ENCODE measurements at regions not wholly inside any gene's neighbourhood (a gene's known extent, or its start where the extent isn't known, plus 50 kb on each side); places are given as distances from the start of the nearest gene placed in this dataset.
"Not testable (repeated sequence)": the region's sequence is repeated elsewhere in the genome, so short reads cannot be mapped to it uniquely, and the experiment has no call there.

DNA sequence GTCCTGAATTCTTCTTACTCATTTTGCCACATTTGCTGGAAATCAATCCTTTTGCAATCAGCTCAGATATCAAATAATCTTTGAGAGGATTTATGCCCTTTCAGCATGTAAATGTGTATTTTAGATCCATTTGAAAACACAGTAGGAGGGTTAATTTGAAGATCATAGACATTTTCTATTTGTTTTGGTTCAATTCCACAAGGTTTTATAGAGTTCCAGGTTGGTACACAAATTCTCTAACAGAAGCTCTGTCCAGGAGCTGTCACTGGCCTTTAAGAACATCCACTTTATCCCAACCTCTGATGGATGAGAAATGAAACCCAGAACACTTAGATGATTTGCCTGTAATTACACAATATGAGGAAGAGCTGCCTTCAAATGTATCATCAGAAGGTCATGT, 157.3 kb upstream of the CHAC2 start:
- TF ChIP-seq POLR2AphosphoS5 (IDR thresholded peaks at IDR 0.05; ENCODE audit: low read depth, low read length) (no peak), POU2F2 (IDR thresholded peaks at IDR 0.05; ENCODE audit: low read depth, low read length) (no peak), POLR2A (IDR thresholded peaks at IDR 0.05; ENCODE audit: low read depth, low read length) (no peak), PAX5 (IDR thresholded peaks at IDR 0.05; ENCODE audit: insufficient read depth, low read length, severe bottlenecking) (no peak), TAF1 (IDR thresholded peaks at IDR 0.05; ENCODE audit: low read depth, low read length) (no peak), SPI1 (IDR thresholded peaks at IDR 0.05; ENCODE audit: low read depth, low read length) (no peak)
- FAIRE-seq (no peak), DNase-seq (ENCODE audit: insufficient read length, low spot score) (no peak)

GRCh38 chr2:53609551-53609950, 158.1 kb upstream of the CHAC2 start:
- TF ChIP-seq POLR2AphosphoS5 (IDR thresholded peaks at IDR 0.05; ENCODE audit: low read depth, low read length): no peak
- no peak for TF ChIP-seq PAX5 (IDR thresholded peaks at IDR 0.05; ENCODE audit: insufficient read depth, low read length, severe bottlenecking)
- TF ChIP-seq POLR2A (IDR thresholded peaks at IDR 0.05; ENCODE audit: low read depth, low read length): no peak
- no peak for TF ChIP-seq SPI1 (IDR thresholded peaks at IDR 0.05; ENCODE audit: low read depth, low read length)
- TF ChIP-seq POU2F2 (IDR thresholded peaks at IDR 0.05; ENCODE audit: low read depth, low read length): no peak
- no peak for TF ChIP-seq TAF1 (IDR thresholded peaks at IDR 0.05; ENCODE audit: low read depth, low read length)
- no peak for FAIRE-seq
- no peak for DNase-seq (ENCODE audit: insufficient read length, low spot score)

DNA sequence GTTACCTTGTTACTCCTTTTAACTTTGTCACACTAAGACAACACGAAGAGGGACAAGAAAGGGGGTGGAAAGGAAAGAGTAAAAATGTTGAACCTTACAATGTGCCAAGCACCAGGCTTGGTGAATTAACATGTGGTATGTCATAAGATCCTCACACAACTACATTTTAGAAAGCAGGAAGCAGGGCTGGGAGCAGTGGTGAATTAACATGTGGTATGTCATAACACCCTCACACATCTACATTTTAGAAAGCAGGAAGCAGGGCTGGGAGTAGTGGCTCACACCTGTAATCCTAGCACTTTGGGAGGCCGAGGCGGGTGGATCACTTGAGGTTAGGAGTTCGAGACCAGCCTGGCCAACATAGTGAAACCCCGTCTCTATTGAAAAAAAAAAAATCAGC, 159.3 kb upstream of the CHAC2 start:
- no peak for DNase-seq (ENCODE audit: insufficient read length, low spot score)
- TF ChIP-seq TAF1 (IDR thresholded peaks at IDR 0.05; ENCODE audit: low read depth, low read length) (no peak), POU2F2 (IDR thresholded peaks at IDR 0.05; ENCODE audit: low read depth, low read length) (no peak), SPI1 (IDR thresholded peaks at IDR 0.05; ENCODE audit: low read depth, low read length) (no peak), POLR2A (IDR thresholded peaks at IDR 0.05; ENCODE audit: low read depth, low read length) (no peak)
- no peak for FAIRE-seq

DNA sequence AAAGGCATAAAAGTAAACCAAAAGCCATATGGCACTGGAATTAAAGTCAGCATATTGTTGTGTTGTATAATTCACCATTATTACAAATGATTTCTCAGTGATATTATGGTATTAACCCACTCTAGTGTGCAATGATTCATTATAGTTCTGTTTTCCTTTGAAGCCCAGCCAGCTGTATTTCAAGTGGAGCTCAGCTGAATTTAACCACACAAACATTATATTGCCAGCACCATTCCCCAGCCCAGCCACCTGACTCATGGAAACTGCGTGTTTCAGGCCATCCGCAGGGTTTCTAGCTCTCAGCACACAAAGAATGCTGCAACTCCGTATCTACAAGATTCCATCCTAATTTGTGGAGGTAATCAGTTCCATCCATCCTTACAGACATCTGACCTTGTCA, 166.8 kb upstream of the CHAC2 start:
- no peak for TF ChIP-seq SPI1 (IDR thresholded peaks at IDR 0.05; ENCODE audit: low read depth, low read length)
- TF ChIP-seq POU2F2 (IDR thresholded peaks at IDR 0.05; ENCODE audit: low read depth, low read length): no peak
- TF ChIP-seq TAF1 (IDR thresholded peaks at IDR 0.05; ENCODE audit: low read depth, low read length): no peak
- no peak for TF ChIP-seq PAX5 (IDR thresholded peaks at IDR 0.05; ENCODE audit: insufficient read depth, low read length, severe bottlenecking)
- no peak for TF ChIP-seq POLR2A (IDR thresholded peaks at IDR 0.05; ENCODE audit: low read depth, low read length)
- TF ChIP-seq POLR2AphosphoS5 (IDR thresholded peaks at IDR 0.05; ENCODE audit: low read depth, low read length): no peak
- DNase-seq (ENCODE audit: insufficient read length, low spot score): no peak
- FAIRE-seq: no peak

- not testable (repeated sequence) for FAIRE-seq; DNase-seq (ENCODE audit: insufficient read length, low spot score)
Measured at GRCh38 chr2:53586733-53587612, 180.6 kb upstream of the CHAC2 start.

DNA sequence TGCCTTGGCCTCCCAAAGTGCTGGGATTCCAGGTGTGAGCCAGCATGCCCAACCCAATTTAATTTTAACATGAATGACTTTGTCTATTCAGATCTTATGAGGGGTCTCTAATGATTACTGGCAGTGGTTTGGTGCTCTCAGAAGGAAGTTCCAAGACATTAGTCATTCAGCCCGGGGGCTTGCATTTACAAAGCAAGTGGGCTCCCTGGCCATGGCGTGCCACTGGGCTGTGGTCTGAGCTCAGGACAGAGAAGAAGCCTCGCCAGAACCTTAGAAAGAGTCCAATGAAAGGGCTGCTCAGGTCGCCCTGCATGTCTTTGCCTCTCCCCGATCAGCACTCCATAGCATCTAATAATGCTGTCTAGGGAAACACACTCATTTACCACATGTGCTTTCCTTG, 182.6 kb upstream of the CHAC2 start:
- DNase-seq (ENCODE audit: insufficient read length, low spot score) (no peak), FAIRE-seq (no peak)
- no peak for TF ChIP-seq SPI1 (IDR thresholded peaks at IDR 0.05; ENCODE audit: low read depth, low read length)
- no peak for TF ChIP-seq POLR2AphosphoS5 (IDR thresholded peaks at IDR 0.05; ENCODE audit: low read depth, low read length)
- no peak for TF ChIP-seq POU2F2 (IDR thresholded peaks at IDR 0.05; ENCODE audit: low read depth, low read length)
- no peak for TF ChIP-seq POLR2A (IDR thresholded peaks at IDR 0.05; ENCODE audit: low read depth, low read length)
- no peak for TF ChIP-seq PAX5 (IDR thresholded peaks at IDR 0.05; ENCODE audit: insufficient read depth, low read length, severe bottlenecking)
- TF ChIP-seq TAF1 (IDR thresholded peaks at IDR 0.05; ENCODE audit: low read depth, low read length): no peak

- no peak for FAIRE-seq
- no peak for DNase-seq (ENCODE audit: insufficient read length, low spot score)
- TF ChIP-seq POLR2AphosphoS5 (IDR thresholded peaks at IDR 0.05; ENCODE audit: low read depth, low read length) (no peak), TAF1 (IDR thresholded peaks at IDR 0.05; ENCODE audit: low read depth, low read length) (no peak), POU2F2 (IDR thresholded peaks at IDR 0.05; ENCODE audit: low read depth, low read length) (no peak), POLR2A (IDR thresholded peaks at IDR 0.05; ENCODE audit: low read depth, low read length) (no peak)
Measured at GRCh38 chr2:53583583-53583982, 184.0 kb upstream of the CHAC2 start.

GRCh38 chr2:53582556-53582955, 185.0 kb upstream of the CHAC2 start:
- DNase-seq (ENCODE audit: insufficient read length, low spot score) (no peak), FAIRE-seq (no peak)
- TF ChIP-seq POLR2A (IDR thresholded peaks at IDR 0.05; ENCODE audit: low read depth, low read length): no peak
- TF ChIP-seq POU2F2 (IDR thresholded peaks at IDR 0.05; ENCODE audit: low read depth, low read length): no peak
- no peak for TF ChIP-seq POLR2AphosphoS5 (IDR thresholded peaks at IDR 0.05; ENCODE audit: low read depth, low read length)
- TF ChIP-seq SPI1 (IDR thresholded peaks at IDR 0.05; ENCODE audit: low read depth, low read length): no peak
- TF ChIP-seq PAX5 (IDR thresholded peaks at IDR 0.05; ENCODE audit: insufficient read depth, low read length, severe bottlenecking): no peak
- no peak for TF ChIP-seq TAF1 (IDR thresholded peaks at IDR 0.05; ENCODE audit: low read depth, low read length)

DNA sequence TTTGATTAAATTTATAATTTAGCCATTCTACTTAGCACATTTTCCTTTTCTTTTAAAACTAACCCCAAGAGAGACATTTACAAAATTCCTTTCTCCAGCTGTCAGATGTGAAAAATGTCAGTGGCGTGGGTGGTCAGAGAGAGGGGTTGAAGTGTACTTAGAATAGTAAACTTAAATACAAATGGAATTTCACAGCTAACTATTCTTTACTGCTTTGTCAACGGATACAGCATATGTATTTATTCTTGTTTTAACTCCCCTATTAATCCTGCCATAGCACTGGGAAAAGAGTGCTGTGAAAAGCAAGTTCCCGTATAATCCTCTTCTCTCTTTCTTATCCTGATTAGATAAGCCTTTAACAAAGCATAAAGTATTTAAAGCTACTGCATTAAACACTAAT, 191.4 kb upstream of the CHAC2 start:
- no peak for FAIRE-seq
- TF ChIP-seq POU2F2 (IDR thresholded peaks at IDR 0.05; ENCODE audit: low read depth, low read length) (no peak), POLR2AphosphoS5 (IDR thresholded peaks at IDR 0.05; ENCODE audit: low read depth, low read length) (no peak), TAF1 (IDR thresholded peaks at IDR 0.05; ENCODE audit: low read depth, low read length) (no peak), PAX5 (IDR thresholded peaks at IDR 0.05; ENCODE audit: insufficient read depth, low read length, severe bottlenecking) (no peak), SPI1 (IDR thresholded peaks at IDR 0.05; ENCODE audit: low read depth, low read length) (no peak), POLR2A (IDR thresholded peaks at IDR 0.05; ENCODE audit: low read depth, low read length) (no peak)
- DNase-seq (ENCODE audit: insufficient read length, low spot score): no peak

- FAIRE-seq (no peak), DNase-seq (ENCODE audit: insufficient read length, low spot score) (no peak)
- TF ChIP-seq SPI1 (IDR thresholded peaks at IDR 0.05; ENCODE audit: low read depth, low read length) (no peak), POLR2A (IDR thresholded peaks at IDR 0.05; ENCODE audit: low read depth, low read length) (no peak), PAX5 (IDR thresholded peaks at IDR 0.05; ENCODE audit: insufficient read depth, low read length, severe bottlenecking) (no peak), POU2F2 (IDR thresholded peaks at IDR 0.05; ENCODE audit: low read depth, low read length) (no peak)
Measured at GRCh38 chr2:53575721-53576124, 191.9 kb upstream of the CHAC2 start.

Data from GM12891 (cell line).